HepG2 (cell line): ENCODE measurements at regions not wholly inside any gene's neighbourhood (a gene's known extent, or its start where the extent isn't known, plus 50 kb on each side); places are given as distances from the start of the nearest gene placed in this dataset.

Source experiments
- ASH2L ChIP-seq: fragments of 300-600, 200-600 bp; sonication (generic); IDR thresholded peaks from 2 replicates; pipeline ENCODE4 v1.7.0; 2017; ENCODE audit warnings: low read depth, mild to moderate bottlenecking, moderate library complexity, mixed read lengths, low read length; ENCODE audit not compliant: insufficient read length
- BRD4 ChIP-seq: sonication (generic); formaldehyde crosslinking; IDR thresholded peaks from 2 replicates; pipeline ENCODE4 v1.4.0; 2020; ENCODE audit warnings: missing genetic modification reagents
- GATA4 ChIP-seq: sonication (generic); IDR thresholded peaks from 2 replicates; pipeline ENCODE4 v1.6.1; 2016; ENCODE audit warnings: antibody characterized with exemption, low read depth, borderline replicate concordance
- HMGXB3 ChIP-seq: sonication (generic); formaldehyde crosslinking; IDR thresholded peaks from 2 replicates; pipeline ENCODE4 v1.4.0; 2020; ENCODE audit warnings: missing genetic modification reagents, borderline replicate concordance
- HNRNPH1 ChIP-seq: fragments of 200-400 bp; formaldehyde crosslinking; optimal IDR thresholded peaks from 2 replicates; pipeline ENCODE3; 2017; ENCODE audit warnings: mild to moderate bottlenecking, low read depth, low read length
- KLF11 ChIP-seq: IDR thresholded peaks from 2 replicates; pipeline ENCODE4 v1.6.1; 2016; ENCODE audit warnings: missing compliant biosample characterization
- MYC ChIP-seq: sonication (generic); formaldehyde crosslinking; IDR thresholded peaks from 2 replicates; pipeline ENCODE4 v1.9.0; 2021; ENCODE audit warnings: missing genetic modification reagents, borderline replicate concordance
- POLR2AphosphoS2 ChIP-seq: IDR thresholded peaks from 2 replicates; pipeline ENCODE4 v1.6.1; 2011; ENCODE audit warnings: low read depth, low read length, improper control_type of control experiment
- ZZZ3 ChIP-seq: sonication (generic); formaldehyde crosslinking; IDR thresholded peaks from 2 replicates; pipeline ENCODE4 v1.4.0; 2020; ENCODE audit warnings: missing genetic modification reagents, mild to moderate bottlenecking, borderline replicate concordance
- TF ChIP-seq, protein P1 (sequence below): sonication (generic); IDR thresholded peaks from 2 replicates; pipeline ENCODE4 v1.6.1; 2016; ENCODE audit warnings: low read depth, borderline replicate concordance

GRCh38 chr10:130361351-130362105, 225.3 kb downstream of the GLRX3 start (continued):
- TF ChIP-seq, protein P1, sequence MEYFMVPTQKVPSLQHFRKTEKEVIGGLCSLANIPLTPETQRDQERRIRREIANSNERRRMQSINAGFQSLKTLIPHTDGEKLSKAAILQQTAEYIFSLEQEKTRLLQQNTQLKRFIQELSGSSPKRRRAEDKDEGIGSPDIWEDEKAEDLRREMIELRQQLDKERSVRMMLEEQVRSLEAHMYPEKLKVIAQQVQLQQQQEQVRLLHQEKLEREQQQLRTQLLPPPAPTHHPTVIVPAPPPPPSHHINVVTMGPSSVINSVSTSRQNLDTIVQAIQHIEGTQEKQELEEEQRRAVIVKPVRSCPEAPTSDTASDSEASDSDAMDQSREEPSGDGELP: no peak
- TF ChIP-seq ASH2L (no peak), BRD4 (CRISPR knock-in tag) (no peak), POLR2AphosphoS2 (no peak), HMGXB3 (no peak), KLF11 (no peak), HNRNPH1 (no peak), GATA4 (no peak), MYC (CRISPR knock-in tag) (no peak), ZZZ3 (CRISPR knock-in tag) (no peak)
